ENCODE measurements at regions not wholly inside any gene's neighbourhood (a gene's known extent, or its start where the extent isn't known, plus 50 kb on each side); places are given as distances from the start of the nearest gene placed in this dataset.

GRCh38 chr9:86471171-86471815 lies 117.1 kb upstream of the TUT7 start:
- FAIRE-seq, result no peak

GRCh38 chr9:86470326-86470725 lies 116.1 kb upstream of the TUT7 start:
- FAIRE-seq, result no peak

- FAIRE-seq, result no peak
Observed at GRCh38 chr9:86469476-86470250, 115.5 kb upstream of the TUT7 start.

GRCh38 chr9:86464242-86464641 lies 110.0 kb upstream of the TUT7 start:
- no peak for FAIRE-seq

- FAIRE-seq, result no peak
Observed at GRCh38 chr9:86460216-86461002, 106.2 kb upstream of the TUT7 start.

- FAIRE-seq, result no peak
Observed at GRCh38 chr9:86459599-86460155, 105.5 kb upstream of the TUT7 start.

- no peak for FAIRE-seq
Observed at GRCh38 chr9:86459191-86459590, 105.0 kb upstream of the TUT7 start.

GRCh38 chr9:86458191-86458855 lies 104.1 kb upstream of the TUT7 start:
- FAIRE-seq, result no peak

GRCh38 chr9:86456416-86456815 lies 102.2 kb upstream of the TUT7 start:
- no peak for FAIRE-seq

GRCh38 chr9:86454701-86455615 lies 100.7 kb upstream of the TUT7 start:
- no peak for FAIRE-seq

GRCh38 chr9:86452201-86452828 lies 98.1 kb upstream of the TUT7 start:
- FAIRE-seq, result no peak

- no peak for FAIRE-seq
Observed at GRCh38 chr9:86449246-86449645, 95.0 kb upstream of the TUT7 start.

GRCh38 chr9:86445671-86446070 lies 91.5 kb upstream of the TUT7 start:
- no peak for FAIRE-seq

- no peak for FAIRE-seq
Observed at GRCh38 chr9:86443992-86444391, 89.8 kb upstream of the TUT7 start.

- peak; percentile 93 for FAIRE-seq
Observed at GRCh38 chr9:86434039-86434726, 80.0 kb upstream of the TUT7 start.

GRCh38 chr9:86424251-86424891 lies 70.2 kb upstream of the TUT7 start:
- no peak for FAIRE-seq

GRCh38 chr9:86413971-86414880 lies 60.0 kb upstream of the TUT7 start:
- peak; percentile 93 for FAIRE-seq

- FAIRE-seq, result no peak
Observed at GRCh38 chr9:86410281-86410680, 56.1 kb upstream of the TUT7 start.

- FAIRE-seq, result no peak
Observed at GRCh38 chr9:86408121-86408520, 53.9 kb upstream of the TUT7 start.
